ENCODE measurements at regions not wholly inside any gene's neighbourhood (a gene's known extent, or its start where the extent isn't known, plus 50 kb on each side); places are given as distances from the start of the nearest gene placed in this dataset.

DNA sequence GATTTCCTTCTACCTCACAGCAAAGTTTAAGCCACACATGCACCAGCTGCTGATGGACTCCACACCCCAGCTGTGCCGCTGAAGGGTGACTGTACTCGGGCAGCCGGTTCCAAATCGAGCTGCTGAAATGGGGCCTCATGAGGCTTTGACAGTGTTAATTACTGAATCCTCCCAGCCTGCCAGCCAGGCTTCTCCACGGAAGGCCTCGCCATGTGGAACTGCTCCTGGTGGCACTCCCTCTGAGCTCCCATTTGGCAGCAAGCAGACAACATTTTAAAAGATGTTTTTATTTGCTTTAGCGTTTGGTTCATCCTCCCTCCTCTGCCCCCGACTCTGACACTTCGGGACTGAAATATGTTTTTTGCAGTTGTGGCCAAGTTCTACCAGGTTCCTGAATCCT, 479.4 kb upstream of the MPDZ start:
- peaks cover 6% of the 10 kb centered on the region for H3K9me3 Mint-ChIP-seq (ENCODE audit: insufficient read depth)
- Histone ChIP-seq H3K27ac (ENCODE audit: low read length in 2 of 2) (no peak overlapping the region), H2AFZ (ENCODE audit: insufficient read depth, low read depth, low read length, poor library complexity, severe bottlenecking) (no peak overlapping the region), H3K27me3 (replicated peaks in 1 of 4; ENCODE audit: control extremely low read depth in 1 of 4, control insufficient read depth in 3 of 4, insufficient read depth in 4 of 4, low read length in 3 of 4) (no peaks in the 10 kb centered on the region), H3K4me3 (ENCODE audit: control extremely low read depth in 1 of 5, extremely low read depth in 1 of 5, insufficient read depth in 1 of 5, low read depth in 2 of 5, low read length in 4 of 5) (no peak overlapping the region), H4K20me1 (ENCODE audit: control insufficient read depth, insufficient read depth, low read length, poor library complexity, severe bottlenecking) (no peaks in the 10 kb centered on the region), H3K4me1 (ENCODE audit: control insufficient read depth in 2 of 2, insufficient read depth in 2 of 2, low read length in 2 of 2) (no peaks in the 10 kb centered on the region), H3K36me3 (replicated peaks in 1 of 2; ENCODE audit: control extremely low read depth in 1 of 2, control insufficient read depth in 1 of 2, extremely low read depth in 1 of 2, insufficient read depth in 2 of 2, low read length in 1 of 2) (no peaks in the 10 kb centered on the region), H3K9me3 (ENCODE audit: control extremely low read depth in 1 of 3, control insufficient read depth in 2 of 3, insufficient read depth in 1 of 3, low read length in 2 of 3) (no peaks in the 10 kb centered on the region), H3K4me2 (replicated peaks; ENCODE audit: low read depth, low read length, poor library complexity, severe bottlenecking) (no peak overlapping the region), H3K9ac (ENCODE audit: low read length) (no peak overlapping the region), H3K79me2 (ENCODE audit: control insufficient read depth, insufficient read depth, low read length) (no peaks in the 10 kb centered on the region)
- no peaks in the 10 kb centered on the region for H3K4me1 Mint-ChIP-seq
- DNase-seq (no peak), ATAC-seq (ENCODE audit: low read depth) (no peak)
- WGBS (ENCODE audit: insufficient coverage): 97% methylated on average over 8 of the region's 9 CpGs
- intact Hi-C loops (cut with micrococcal nuclease): no loop called here
- no peak overlapping the region for H3K27ac Mint-ChIP-seq
- TF ChIP-seq, protein P1, sequence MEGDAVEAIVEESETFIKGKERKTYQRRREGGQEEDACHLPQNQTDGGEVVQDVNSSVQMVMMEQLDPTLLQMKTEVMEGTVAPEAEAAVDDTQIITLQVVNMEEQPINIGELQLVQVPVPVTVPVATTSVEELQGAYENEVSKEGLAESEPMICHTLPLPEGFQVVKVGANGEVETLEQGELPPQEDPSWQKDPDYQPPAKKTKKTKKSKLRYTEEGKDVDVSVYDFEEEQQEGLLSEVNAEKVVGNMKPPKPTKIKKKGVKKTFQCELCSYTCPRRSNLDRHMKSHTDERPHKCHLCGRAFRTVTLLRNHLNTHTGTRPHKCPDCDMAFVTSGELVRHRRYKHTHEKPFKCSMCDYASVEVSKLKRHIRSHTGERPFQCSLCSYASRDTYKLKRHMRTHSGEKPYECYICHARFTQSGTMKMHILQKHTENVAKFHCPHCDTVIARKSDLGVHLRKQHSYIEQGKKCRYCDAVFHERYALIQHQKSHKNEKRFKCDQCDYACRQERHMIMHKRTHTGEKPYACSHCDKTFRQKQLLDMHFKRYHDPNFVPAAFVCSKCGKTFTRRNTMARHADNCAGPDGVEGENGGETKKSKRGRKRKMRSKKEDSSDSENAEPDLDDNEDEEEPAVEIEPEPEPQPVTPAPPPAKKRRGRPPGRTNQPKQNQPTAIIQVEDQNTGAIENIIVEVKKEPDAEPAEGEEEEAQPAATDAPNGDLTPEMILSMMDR (IDR thresholded peaks at IDR 0.05): no peak
- TF ChIP-seq EZH2 (IDR thresholded peaks at IDR 0.05; ENCODE audit: borderline replicate concordance, insufficient read depth, low read depth, low read length, poor library complexity, severe bottlenecking): no peak
- ChIA-PET CTCF (no interaction called here), POLR2A (no interaction called here)
- H3K4me3 Mint-ChIP-seq: no peak overlapping the region
- no peaks in the 10 kb centered on the region for H3K27me3 Mint-ChIP-seq

DNA sequence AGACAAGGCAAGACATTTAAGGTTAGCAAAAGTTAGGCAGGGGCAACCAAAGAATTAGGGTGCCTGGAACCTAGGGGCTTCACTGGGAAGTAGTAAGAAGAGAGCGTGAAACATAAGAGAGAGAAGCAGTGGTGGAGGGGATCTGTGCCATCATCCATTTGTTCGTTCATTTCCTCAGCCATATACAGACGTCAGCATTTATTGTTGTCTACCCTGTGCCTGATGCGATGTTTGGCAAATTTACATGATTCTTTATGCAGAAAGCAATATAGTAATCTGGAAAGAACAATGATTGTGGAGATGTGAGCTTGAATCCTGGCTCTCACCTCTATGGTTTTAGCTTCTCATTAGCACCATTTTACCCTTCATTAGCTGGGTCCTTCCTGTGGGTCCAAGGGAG, 477.5 kb upstream of the MPDZ start:
- no CpG with 5 or more reads among the region's 4 CpGs for WGBS (ENCODE audit: insufficient coverage)
- no peak overlapping the region for H3K4me3 Mint-ChIP-seq
- no peaks in the 10 kb centered on the region for H4K20me1 ChIP-seq (ENCODE audit: control insufficient read depth, insufficient read depth, low read length, poor library complexity, severe bottlenecking)
- H3K4me1 Mint-ChIP-seq: no peaks in the 10 kb centered on the region
- ChIA-PET POLR2A (no interaction called here), CTCF (no interaction called here)
- no peaks in the 10 kb centered on the region for H3K79me2 ChIP-seq (ENCODE audit: control insufficient read depth, insufficient read depth, low read length)
- no peaks in the 10 kb centered on the region for H3K4me1 ChIP-seq (ENCODE audit: control insufficient read depth in 2 of 2, insufficient read depth in 2 of 2, low read length in 2 of 2)
- H3K4me2 ChIP-seq (replicated peaks; ENCODE audit: low read depth, low read length, poor library complexity, severe bottlenecking): no peak overlapping the region
- peaks cover 6% of the 10 kb centered on the region for H3K9me3 Mint-ChIP-seq (ENCODE audit: insufficient read depth)
- no peak overlapping the region for H3K4me3 ChIP-seq (ENCODE audit: control extremely low read depth in 1 of 5, extremely low read depth in 1 of 5, insufficient read depth in 1 of 5, low read depth in 2 of 5, low read length in 4 of 5)
- H3K9ac ChIP-seq (ENCODE audit: low read length): no peak overlapping the region
- H3K36me3 ChIP-seq (replicated peaks in 1 of 2; ENCODE audit: control extremely low read depth in 1 of 2, control insufficient read depth in 1 of 2, extremely low read depth in 1 of 2, insufficient read depth in 2 of 2, low read length in 1 of 2): no peaks in the 10 kb centered on the region
- DNase-seq: no peak
- intact Hi-C loops (cut with micrococcal nuclease): no loop called here
- no peak overlapping the region for H3K27ac Mint-ChIP-seq
- no peak overlapping the region for H2AFZ ChIP-seq (ENCODE audit: insufficient read depth, low read depth, low read length, poor library complexity, severe bottlenecking)
- no peaks in the 10 kb centered on the region for H3K27me3 ChIP-seq (replicated peaks in 1 of 4; ENCODE audit: control extremely low read depth in 1 of 4, control insufficient read depth in 3 of 4, insufficient read depth in 4 of 4, low read length in 3 of 4)
- TF ChIP-seq, protein P1 (IDR thresholded peaks at IDR 0.05): no peak
- TF ChIP-seq EZH2 (IDR thresholded peaks at IDR 0.05; ENCODE audit: borderline replicate concordance, insufficient read depth, low read depth, low read length, poor library complexity, severe bottlenecking): no peak
- no peak overlapping the region for H3K27ac ChIP-seq (ENCODE audit: low read length in 2 of 2)
- no peaks in the 10 kb centered on the region for H3K27me3 Mint-ChIP-seq
- H3K9me3 ChIP-seq (ENCODE audit: control extremely low read depth in 1 of 3, control insufficient read depth in 2 of 3, insufficient read depth in 1 of 3, low read length in 2 of 3): no peaks in the 10 kb centered on the region
- ATAC-seq (ENCODE audit: low read depth): no peak

All from B cell (primary cell).